22Rv1 (cell line): ENCODE measurements at regions not wholly inside any gene's neighbourhood (a gene's known extent, or its start where the extent isn't known, plus 50 kb on each side); places are given as distances from the start of the nearest gene placed in this dataset.

Experiments
- ZFX ChIP-seq: fragments of 450-650 bp; IDR thresholded peaks from 2 replicates; pipeline ENCODE4 v1.6.1; 2017; ENCODE audit warnings: antibody characterized with exemption, borderline replicate concordance
- TF ChIP-seq, protein P1 (sequence below): fragments of 450-650 bp; IDR thresholded peaks from 2 replicates; pipeline ENCODE4 v1.5.1; 2017; ENCODE audit warnings: mild to moderate bottlenecking

DNA sequence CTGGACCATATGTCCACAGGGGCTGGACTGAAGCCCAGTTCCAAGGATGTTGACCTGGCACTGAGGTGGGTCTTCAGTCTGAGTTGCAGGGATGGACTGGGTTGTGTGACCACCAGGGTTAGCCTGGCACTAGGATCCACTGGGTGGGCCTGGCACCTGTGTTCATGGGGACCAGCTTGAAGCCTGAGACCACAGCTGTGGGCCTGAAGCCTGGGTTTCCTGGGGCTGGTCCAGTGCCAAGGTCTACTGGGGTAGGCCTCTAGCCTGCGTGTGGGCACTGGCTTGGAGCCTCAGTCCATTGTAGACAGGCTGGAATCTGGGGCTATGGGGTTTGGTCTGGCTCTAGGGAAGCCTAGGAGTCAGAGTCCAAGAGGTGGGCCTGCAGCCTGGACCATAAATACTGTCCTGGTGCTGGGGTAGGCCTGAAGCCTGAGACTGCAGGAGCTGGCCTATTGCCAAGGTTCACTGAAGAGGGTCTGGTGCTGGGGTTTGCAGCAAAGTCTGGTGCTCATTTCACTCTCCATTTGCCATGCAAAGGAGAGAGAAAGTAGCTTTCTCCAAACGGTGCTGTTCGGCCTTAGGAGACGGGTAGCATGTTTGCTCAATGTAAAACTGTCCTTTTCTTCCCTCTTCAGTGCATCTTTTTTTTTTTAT is 51.2 kb upstream of the TBC1D5 start:
- TF ChIP-seq, protein P1, sequence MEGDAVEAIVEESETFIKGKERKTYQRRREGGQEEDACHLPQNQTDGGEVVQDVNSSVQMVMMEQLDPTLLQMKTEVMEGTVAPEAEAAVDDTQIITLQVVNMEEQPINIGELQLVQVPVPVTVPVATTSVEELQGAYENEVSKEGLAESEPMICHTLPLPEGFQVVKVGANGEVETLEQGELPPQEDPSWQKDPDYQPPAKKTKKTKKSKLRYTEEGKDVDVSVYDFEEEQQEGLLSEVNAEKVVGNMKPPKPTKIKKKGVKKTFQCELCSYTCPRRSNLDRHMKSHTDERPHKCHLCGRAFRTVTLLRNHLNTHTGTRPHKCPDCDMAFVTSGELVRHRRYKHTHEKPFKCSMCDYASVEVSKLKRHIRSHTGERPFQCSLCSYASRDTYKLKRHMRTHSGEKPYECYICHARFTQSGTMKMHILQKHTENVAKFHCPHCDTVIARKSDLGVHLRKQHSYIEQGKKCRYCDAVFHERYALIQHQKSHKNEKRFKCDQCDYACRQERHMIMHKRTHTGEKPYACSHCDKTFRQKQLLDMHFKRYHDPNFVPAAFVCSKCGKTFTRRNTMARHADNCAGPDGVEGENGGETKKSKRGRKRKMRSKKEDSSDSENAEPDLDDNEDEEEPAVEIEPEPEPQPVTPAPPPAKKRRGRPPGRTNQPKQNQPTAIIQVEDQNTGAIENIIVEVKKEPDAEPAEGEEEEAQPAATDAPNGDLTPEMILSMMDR, result no peak
- TF ChIP-seq ZFX, result no peak
